ENCODE measurements at regions not wholly inside any gene's neighbourhood (a gene's known extent, or its start where the extent isn't known, plus 50 kb on each side); places are given as distances from the start of the nearest gene placed in this dataset.

- H3K36me3 ChIP-seq (ENCODE audit: control insufficient read depth, insufficient read depth, low read length): no peaks in the 10 kb centered on the region
- no peaks in the 10 kb centered on the region for H3K4me1 Mint-ChIP-seq
- H3K4me1 ChIP-seq (ENCODE audit: control insufficient read depth, insufficient read depth, low read length): no peaks in the 10 kb centered on the region
- 85 to 100% methylated on average over 1 to 2 of the region's 2 CpGs for WGBS, 2 experiments (ENCODE audit: insufficient coverage in 1 of 2, insufficient read length in 1 of 2)
- H3K9me3 ChIP-seq (ENCODE audit: control insufficient read depth, low read length): no peaks in the 10 kb centered on the region
- no peak overlapping the region for H3K27ac ChIP-seq (ENCODE audit: low read depth, low read length)
- H3K4me3 Mint-ChIP-seq: no peak overlapping the region
- H3K27ac Mint-ChIP-seq: no peak overlapping the region
- DNase-seq: no peak
- no peak overlapping the region for H3K4me3 ChIP-seq (ENCODE audit: low read length)
- TF ChIP-seq CTCF (conservative IDR thresholded peaks at IDR 0.05): no peak
- H3K9me3 Mint-ChIP-seq: no peaks in the 10 kb centered on the region
- H3K9ac ChIP-seq (ENCODE audit: extremely low read depth, low read length, poor library complexity, severe bottlenecking): no peak overlapping the region
- no peaks in the 10 kb centered on the region for H3K27me3 ChIP-seq (ENCODE audit: control insufficient read depth, insufficient read depth, low read length, poor library complexity, severe bottlenecking)
- no peaks in the 10 kb centered on the region for H3K36me3 Mint-ChIP-seq (ENCODE audit: low read depth)
- H3K27me3 Mint-ChIP-seq (ENCODE audit: insufficient read depth): peaks cover 28% of the 10 kb centered on the region
Measured at GRCh38 chr1:208975456-208975855, 608.1 kb upstream of the CAMK1G start.

- Mint-ChIP-seq H3K27me3 (ENCODE audit: insufficient read depth) (peaks cover 18% of the 10 kb centered on the region), H3K9me3 (no peaks in the 10 kb centered on the region), H3K27ac (no peak overlapping the region), H3K36me3 (ENCODE audit: low read depth) (no peaks in the 10 kb centered on the region), H3K4me1 (no peaks in the 10 kb centered on the region), H3K4me3 (no peak overlapping the region)
- H3K27ac ChIP-seq (ENCODE audit: low read depth, low read length): no peak overlapping the region
- no peaks in the 10 kb centered on the region for H3K9me3 ChIP-seq (ENCODE audit: control insufficient read depth, low read length)
- no peak for DNase-seq
- TF ChIP-seq CTCF (conservative IDR thresholded peaks at IDR 0.05): no peak
- no peaks in the 10 kb centered on the region for H3K36me3 ChIP-seq (ENCODE audit: control insufficient read depth, insufficient read depth, low read length)
- no peak overlapping the region for H3K9ac ChIP-seq (ENCODE audit: extremely low read depth, low read length, poor library complexity, severe bottlenecking)
- no peaks in the 10 kb centered on the region for H3K27me3 ChIP-seq (ENCODE audit: control insufficient read depth, insufficient read depth, low read length, poor library complexity, severe bottlenecking)
- no peak overlapping the region for H3K4me3 ChIP-seq (ENCODE audit: low read length)
- H3K4me1 ChIP-seq (ENCODE audit: control insufficient read depth, insufficient read depth, low read length): no peaks in the 10 kb centered on the region
Measured at GRCh38 chr1:208977012-208977411, 606.5 kb upstream of the CAMK1G start.

GRCh38 chr1:208977638-208978256 is 605.8 kb upstream of the CAMK1G start:
- H3K9me3 Mint-ChIP-seq: no peaks in the 10 kb centered on the region
- no peaks in the 10 kb centered on the region for H3K4me1 Mint-ChIP-seq
- Histone ChIP-seq H3K4me1 (ENCODE audit: control insufficient read depth, insufficient read depth, low read length) (no peaks in the 10 kb centered on the region), H3K27me3 (ENCODE audit: control insufficient read depth, insufficient read depth, low read length, poor library complexity, severe bottlenecking) (no peaks in the 10 kb centered on the region), H3K4me3 (ENCODE audit: low read length) (no peak overlapping the region), H3K27ac (ENCODE audit: low read depth, low read length) (no peak overlapping the region), H3K36me3 (ENCODE audit: control insufficient read depth, insufficient read depth, low read length) (no peaks in the 10 kb centered on the region), H3K9me3 (ENCODE audit: control insufficient read depth, low read length) (no peaks in the 10 kb centered on the region), H3K9ac (ENCODE audit: extremely low read depth, low read length, poor library complexity, severe bottlenecking) (no peak overlapping the region)
- WGBS, 2 experiments (ENCODE audit: insufficient coverage in 1 of 2, insufficient read length in 1 of 2): 95 to 100% methylated on average over 2 to 3 of the region's 3 CpGs
- no peak for DNase-seq
- peaks cover 18% of the 10 kb centered on the region for H3K27me3 Mint-ChIP-seq (ENCODE audit: insufficient read depth)
- H3K36me3 Mint-ChIP-seq (ENCODE audit: low read depth): no peaks in the 10 kb centered on the region
- TF ChIP-seq CTCF (conservative IDR thresholded peaks at IDR 0.05): no peak
- H3K27ac Mint-ChIP-seq: no peak overlapping the region
- H3K4me3 Mint-ChIP-seq: no peak overlapping the region

Measured in endodermal cell (in vitro differentiated cells).